Breast epithelium (tissue), 3 donors: ENCODE measurements at regions not wholly inside any gene's neighbourhood (a gene's known extent, or its start where the extent isn't known, plus 50 kb on each side); places are given as distances from the start of the nearest gene placed in this dataset.

ENCODE experiments used
- POLR2A ChIP-seq: fragments of 450-650 bp; IDR thresholded peaks from one replicate; pipeline ENCODE4 v1.6.1; 2016; ENCODE audit warnings: antibody characterized with exemption, mild to moderate bottlenecking, moderate library complexity
- POLR2AphosphoS5 ChIP-seq, 3 donors: sonication (generic); formaldehyde crosslinking; IDR thresholded peaks; one replicate each; pipeline ENCODE4 v1.6.1; 2017; ENCODE audit warnings: antibody characterized with exemption in 3 of 3
- TF ChIP-seq, protein P1 (sequence below), 3 donors: fragments of 450-650 bp; IDR thresholded peaks; one replicate each; pipeline ENCODE4 v1.5.1; 2016 to 2017; ENCODE audit warnings: antibody characterized with exemption in 3 of 3, mild to moderate bottlenecking in 3 of 3, moderate library complexity in 3 of 3

DNA sequence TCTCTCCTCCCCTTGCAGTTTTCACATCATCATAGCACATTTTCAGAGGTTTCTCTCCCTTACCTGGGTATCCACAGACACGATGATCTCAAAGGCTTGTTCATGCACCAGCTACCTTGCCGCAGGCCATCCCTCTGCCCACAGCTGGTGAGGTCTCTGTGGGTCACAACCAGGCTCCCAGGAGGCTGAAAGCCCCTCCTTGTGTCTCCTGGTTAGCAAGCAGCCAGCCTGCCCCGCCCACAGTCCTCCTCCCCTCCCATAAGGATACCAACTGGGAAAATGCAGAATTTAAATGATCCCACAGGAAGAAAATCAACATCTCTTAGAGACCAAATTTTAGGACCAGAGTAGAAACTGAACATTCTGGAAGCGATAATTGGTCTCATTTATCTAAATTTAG, 213.5 kb upstream of the PPP2R3A start:
- TF ChIP-seq, protein P1, sequence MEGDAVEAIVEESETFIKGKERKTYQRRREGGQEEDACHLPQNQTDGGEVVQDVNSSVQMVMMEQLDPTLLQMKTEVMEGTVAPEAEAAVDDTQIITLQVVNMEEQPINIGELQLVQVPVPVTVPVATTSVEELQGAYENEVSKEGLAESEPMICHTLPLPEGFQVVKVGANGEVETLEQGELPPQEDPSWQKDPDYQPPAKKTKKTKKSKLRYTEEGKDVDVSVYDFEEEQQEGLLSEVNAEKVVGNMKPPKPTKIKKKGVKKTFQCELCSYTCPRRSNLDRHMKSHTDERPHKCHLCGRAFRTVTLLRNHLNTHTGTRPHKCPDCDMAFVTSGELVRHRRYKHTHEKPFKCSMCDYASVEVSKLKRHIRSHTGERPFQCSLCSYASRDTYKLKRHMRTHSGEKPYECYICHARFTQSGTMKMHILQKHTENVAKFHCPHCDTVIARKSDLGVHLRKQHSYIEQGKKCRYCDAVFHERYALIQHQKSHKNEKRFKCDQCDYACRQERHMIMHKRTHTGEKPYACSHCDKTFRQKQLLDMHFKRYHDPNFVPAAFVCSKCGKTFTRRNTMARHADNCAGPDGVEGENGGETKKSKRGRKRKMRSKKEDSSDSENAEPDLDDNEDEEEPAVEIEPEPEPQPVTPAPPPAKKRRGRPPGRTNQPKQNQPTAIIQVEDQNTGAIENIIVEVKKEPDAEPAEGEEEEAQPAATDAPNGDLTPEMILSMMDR (IDR thresholded peaks at IDR 0.05), result no peak
- TF ChIP-seq POLR2A, result no peak
- TF ChIP-seq POLR2AphosphoS5 (IDR thresholded peaks at IDR 0.05), result no peak
